Body of pancreas (tissue), 4 donors: ENCODE measurements at regions not wholly inside any gene's neighbourhood (a gene's known extent, or its start where the extent isn't known, plus 50 kb on each side); places are given as distances from the start of the nearest gene placed in this dataset.

ENCODE experiments used
- CTCF ChIP-seq, 7 experiments: fragments of 450-650 bp in 4 of 7; fragments of 200-600 bp in 3 of 7; sonication (generic) in 3 of 7; IDR thresholded peaks; one replicate each; pipeline ENCODE4 v1.5.1; 2016 to 2019; ENCODE audit warnings: antibody characterized with exemption in 7 of 7
- POLR2A ChIP-seq, 3 donors: fragments of 450-650 bp; IDR thresholded peaks; one replicate each; pipeline ENCODE4 v1.6.1; 2016; ENCODE audit warnings: antibody characterized with exemption in 3 of 3, mild to moderate bottlenecking in 2 of 3

DNA sequence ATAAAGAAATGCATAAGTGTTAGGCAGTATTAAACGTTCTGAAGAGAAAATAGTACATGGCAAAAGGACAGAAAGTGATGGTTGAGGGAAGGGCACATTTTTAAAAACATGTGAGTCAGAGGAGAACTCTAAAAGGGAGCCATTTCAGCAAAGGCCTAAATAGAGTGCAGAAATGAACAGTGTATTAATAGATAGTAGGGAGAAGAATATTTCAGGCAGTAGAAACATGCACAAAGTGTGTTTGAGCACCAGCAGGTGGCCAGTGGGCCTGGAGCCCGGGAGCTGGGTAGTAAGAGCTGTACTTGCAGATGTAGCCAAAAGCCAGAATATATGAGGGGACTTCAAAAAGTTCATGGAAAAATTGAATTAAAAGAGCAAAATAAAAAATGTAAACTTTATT is 288.1 kb upstream of the FIGN start:
- TF ChIP-seq CTCF (IDR thresholded peaks at IDR 0.05), result no peak
- no peak for TF ChIP-seq POLR2A (IDR thresholded peaks at IDR 0.05)
